ENCODE measurements at regions not wholly inside any gene's neighbourhood (a gene's known extent, or its start where the extent isn't known, plus 50 kb on each side); places are given as distances from the start of the nearest gene placed in this dataset.

- no peak for TF ChIP-seq CTCF (IDR thresholded peaks at IDR 0.05)
- no peak overlapping the region for H3K27ac ChIP-seq
- intact Hi-C loops (cut with DNase I; ENCODE audit: low total_unique reads), result no loop called here
- H3K4me3 ChIP-seq, result no peak overlapping the region
- DNase-seq, result no peak
- H3K4me1 ChIP-seq, result no peaks in the 10 kb centered on the region
- H3K27me3 ChIP-seq, result no peaks in the 10 kb centered on the region
- H3K36me3 ChIP-seq, result no peaks in the 10 kb centered on the region
- no peaks in the 10 kb centered on the region for H3K9me3 ChIP-seq
These were observed 452.1 kb upstream of the BOD1L1 start for GRCh38 chr4:14079601-14080000.

DNA sequence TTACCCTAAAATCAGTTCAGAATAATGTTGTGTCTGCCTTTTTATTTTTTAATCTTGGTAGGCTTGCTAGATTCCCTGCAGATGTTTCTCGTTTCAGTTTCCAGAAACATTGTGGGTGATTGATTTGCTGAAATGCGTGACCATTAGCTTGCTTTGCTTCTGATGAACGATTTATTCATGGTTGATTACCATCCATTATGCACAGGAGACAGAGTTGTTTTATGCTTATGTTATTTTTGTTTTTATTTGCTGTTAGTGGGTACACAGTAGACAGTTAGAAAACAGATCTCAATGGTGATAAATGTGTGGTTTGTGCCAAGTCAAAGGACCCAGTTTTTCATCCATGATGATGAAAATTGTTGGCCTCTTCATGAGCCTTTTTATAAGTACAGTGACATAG lies 455.6 kb upstream of the BOD1L1 start:
- no peaks in the 10 kb centered on the region for H3K27me3 ChIP-seq
- H3K36me3 ChIP-seq, result no peaks in the 10 kb centered on the region
- no peaks in the 10 kb centered on the region for H3K4me1 ChIP-seq
- DNase-seq, result no peak
- H3K27ac ChIP-seq, result no peak overlapping the region
- intact Hi-C loops (cut with DNase I; ENCODE audit: low total_unique reads), result no loop called here
- TF ChIP-seq CTCF (IDR thresholded peaks at IDR 0.05), result no peak
- H3K9me3 ChIP-seq, result no peaks in the 10 kb centered on the region
- no peak overlapping the region for H3K4me3 ChIP-seq

DNA sequence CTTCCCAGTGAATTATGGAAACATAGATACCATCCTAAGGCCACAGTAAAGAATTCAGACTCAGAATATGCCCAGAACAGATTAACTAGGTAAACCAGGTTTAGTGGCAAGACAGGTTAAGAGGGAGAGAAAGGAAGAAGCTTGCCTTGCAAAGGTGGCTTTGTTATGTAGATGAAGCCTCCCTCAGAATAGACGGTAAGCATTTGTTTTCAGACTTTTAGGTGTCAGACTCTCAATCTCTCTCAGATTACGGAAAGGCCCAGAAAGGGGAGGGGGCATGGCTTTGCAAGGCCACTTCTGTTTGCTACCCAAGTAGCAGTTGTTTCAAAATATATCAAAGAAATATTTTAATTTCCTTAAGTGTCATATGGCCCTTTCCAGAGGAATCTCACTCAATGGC lies 457.1 kb upstream of the BOD1L1 start:
- Histone ChIP-seq H3K4me1 (no peaks in the 10 kb centered on the region), H3K27me3 (no peaks in the 10 kb centered on the region), H3K36me3 (no peaks in the 10 kb centered on the region), H3K9me3 (no peaks in the 10 kb centered on the region), H3K27ac (no peak overlapping the region), H3K4me3 (no peak overlapping the region)
- DNase-seq, result no peak
- no peak for TF ChIP-seq CTCF (IDR thresholded peaks at IDR 0.05)
- intact Hi-C loops (cut with DNase I; ENCODE audit: low total_unique reads), result no loop called here

DNA sequence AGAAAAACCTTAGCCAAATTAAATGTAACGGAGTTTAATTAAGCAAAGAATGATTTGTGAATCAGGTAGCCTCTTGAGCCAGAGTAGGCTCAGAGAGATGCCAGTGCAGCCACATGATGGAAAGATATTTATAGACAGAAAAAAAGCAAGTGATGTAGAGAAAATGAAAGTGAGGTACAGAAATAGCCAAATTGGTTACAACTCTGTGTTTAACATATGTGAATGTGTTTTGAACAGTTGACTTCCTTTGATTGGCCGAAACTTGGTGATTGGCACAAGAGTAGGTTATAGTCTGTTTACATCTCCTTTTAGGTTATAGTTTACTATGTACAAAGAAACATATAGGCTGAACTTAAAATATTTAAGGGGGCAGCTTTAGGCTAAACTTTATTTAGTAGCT lies 459.9 kb upstream of the BOD1L1 start:
- Histone ChIP-seq H3K4me3 (no peak overlapping the region), H3K27me3 (no peaks in the 10 kb centered on the region), H3K9me3 (peaks cover 0 to 5% (median 0%) of the 10 kb centered on the region in 3 donors), H3K4me1 (no peaks in the 10 kb centered on the region), H3K36me3 (no peaks in the 10 kb centered on the region), H3K27ac (no peak overlapping the region)
- TF ChIP-seq CTCF (IDR thresholded peaks at IDR 0.05), result no peak
- no peak for DNase-seq
- intact Hi-C loops (cut with DNase I; ENCODE audit: low total_unique reads), result no loop called here

- peaks cover 0 to 5% (median 0%) of the 10 kb centered on the region in 3 donors for H3K9me3 ChIP-seq
- H3K4me1 ChIP-seq, result no peaks in the 10 kb centered on the region
- intact Hi-C loops (cut with DNase I; ENCODE audit: low total_unique reads), result no loop called here
- no peak overlapping the region for H3K4me3 ChIP-seq
- no peak overlapping the region for H3K27ac ChIP-seq
- DNase-seq, result no peak
- H3K36me3 ChIP-seq, result no peaks in the 10 kb centered on the region
- H3K27me3 ChIP-seq, result no peaks in the 10 kb centered on the region
- no peak for TF ChIP-seq CTCF (IDR thresholded peaks at IDR 0.05)
These were observed 460.4 kb upstream of the BOD1L1 start for GRCh38 chr4:14087921-14088320.

- no peaks in the 10 kb centered on the region for H3K27me3 ChIP-seq
- no peak overlapping the region for H3K27ac ChIP-seq
- no peak for DNase-seq
- intact Hi-C loops (cut with DNase I; ENCODE audit: low total_unique reads), result no loop called here
- H3K4me3 ChIP-seq, result no peak overlapping the region
- peaks cover 0 to 5% (median 0%) of the 10 kb centered on the region in 3 donors for H3K9me3 ChIP-seq
- no peaks in the 10 kb centered on the region for H3K4me1 ChIP-seq
- TF ChIP-seq CTCF (IDR thresholded peaks at IDR 0.05), result no peak
- no peaks in the 10 kb centered on the region for H3K36me3 ChIP-seq
These were observed 464.0 kb upstream of the BOD1L1 start for GRCh38 chr4:14091531-14091930.

Data from tibial artery (tissue), 4 donors.